GM19043 (cell line): ENCODE measurements at regions not wholly inside any gene's neighbourhood (a gene's known extent, or its start where the extent isn't known, plus 50 kb on each side); places are given as distances from the start of the nearest gene placed in this dataset.

Experiments
- ATAC-seq: cut with Tn5 transposase; IDR thresholded peaks from one replicate; pipeline ENCODE4 v1.9.1; 2021; ENCODE audit warnings: low read depth; ENCODE audit not compliant: unreplicated experiment

DNA sequence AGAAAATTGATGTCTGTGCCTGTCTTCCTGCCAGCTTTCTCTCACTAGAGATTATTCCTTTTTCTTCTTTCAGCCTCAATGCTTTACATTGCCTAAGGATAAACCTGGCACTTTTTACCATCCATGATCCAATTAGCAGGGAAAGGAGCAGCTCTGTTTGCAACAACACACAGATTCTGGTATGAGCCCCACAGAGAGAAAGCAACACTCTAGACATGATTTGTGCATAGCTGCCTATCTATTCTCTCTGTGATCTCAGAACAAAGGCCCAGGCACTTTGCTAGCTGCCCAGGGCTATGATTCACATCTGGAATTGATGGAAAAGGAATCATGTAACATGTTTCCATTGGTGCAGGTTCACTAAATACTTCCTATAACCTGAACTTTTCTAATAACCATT, 685.0 kb downstream of the ETS1 start:
- no peak for ATAC-seq

DNA sequence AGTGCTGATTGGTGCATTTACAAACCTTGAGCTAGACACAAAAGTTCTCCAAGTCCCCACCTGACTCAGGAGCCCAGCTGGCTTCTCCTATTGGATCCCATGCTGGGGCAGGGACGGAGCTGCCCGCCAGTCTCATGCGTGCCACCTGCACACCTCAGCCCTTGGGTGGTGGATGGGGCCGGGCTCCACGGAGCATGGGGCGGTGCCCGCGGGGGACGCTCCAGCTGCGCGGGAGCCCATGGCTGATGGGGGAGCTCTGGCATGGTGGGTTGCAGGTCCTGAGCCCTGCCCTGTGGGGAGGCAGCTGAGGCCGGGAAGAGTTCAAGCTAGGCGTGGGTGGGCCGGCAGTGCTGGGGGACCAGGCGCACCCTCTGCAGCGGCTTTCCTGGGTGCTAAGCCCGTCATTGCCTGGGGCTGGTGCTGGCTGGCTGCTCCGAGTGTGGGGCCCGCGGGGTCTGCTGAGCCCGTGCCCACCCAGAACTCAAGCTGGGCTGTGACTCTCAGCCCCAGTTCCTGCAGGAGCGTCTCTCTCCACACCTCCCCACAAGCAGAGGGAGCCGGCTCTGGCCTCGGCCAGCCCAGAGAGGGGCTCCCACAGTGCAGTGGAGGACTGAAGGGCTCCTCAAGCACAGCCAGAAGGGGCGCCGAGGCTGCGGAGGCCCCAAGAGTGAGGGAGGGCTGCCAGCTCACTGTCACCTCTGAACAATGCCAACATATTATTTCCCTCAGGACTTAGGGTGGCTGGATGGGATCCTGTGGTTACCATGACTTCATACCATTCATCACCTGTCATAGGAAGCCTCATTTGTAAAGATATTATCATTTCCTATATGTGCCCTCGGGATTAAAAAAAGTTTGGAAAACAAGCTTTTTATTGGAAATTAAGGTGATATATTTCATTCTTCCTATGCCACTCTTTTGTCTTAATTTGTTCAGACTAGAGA, 688.7 kb downstream of the ETS1 start:
- ATAC-seq, result no peak

DNA sequence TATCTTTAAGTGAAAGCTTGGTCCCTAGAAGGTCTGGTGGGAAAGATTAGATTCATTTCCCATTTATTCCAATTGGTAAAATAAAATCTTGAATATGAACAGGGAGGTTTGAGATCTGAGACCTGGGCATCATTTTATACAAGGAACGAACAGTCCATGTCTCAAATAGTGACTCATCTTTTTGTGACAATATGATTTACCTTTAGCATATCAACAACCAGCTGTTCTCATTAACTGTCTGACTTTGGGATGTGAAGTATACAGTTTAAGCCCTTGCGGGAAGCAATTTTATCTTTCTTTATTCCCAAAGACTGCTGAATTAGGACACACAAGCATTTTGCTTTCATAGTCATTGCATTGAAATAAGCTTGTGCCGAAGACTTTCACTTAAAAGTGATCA, 691.6 kb downstream of the ETS1 start:
- ATAC-seq, result no peak

GRCh38 chr11:127894316-127894715, 693.0 kb downstream of the ETS1 start:
- ATAC-seq, result no peak

DNA sequence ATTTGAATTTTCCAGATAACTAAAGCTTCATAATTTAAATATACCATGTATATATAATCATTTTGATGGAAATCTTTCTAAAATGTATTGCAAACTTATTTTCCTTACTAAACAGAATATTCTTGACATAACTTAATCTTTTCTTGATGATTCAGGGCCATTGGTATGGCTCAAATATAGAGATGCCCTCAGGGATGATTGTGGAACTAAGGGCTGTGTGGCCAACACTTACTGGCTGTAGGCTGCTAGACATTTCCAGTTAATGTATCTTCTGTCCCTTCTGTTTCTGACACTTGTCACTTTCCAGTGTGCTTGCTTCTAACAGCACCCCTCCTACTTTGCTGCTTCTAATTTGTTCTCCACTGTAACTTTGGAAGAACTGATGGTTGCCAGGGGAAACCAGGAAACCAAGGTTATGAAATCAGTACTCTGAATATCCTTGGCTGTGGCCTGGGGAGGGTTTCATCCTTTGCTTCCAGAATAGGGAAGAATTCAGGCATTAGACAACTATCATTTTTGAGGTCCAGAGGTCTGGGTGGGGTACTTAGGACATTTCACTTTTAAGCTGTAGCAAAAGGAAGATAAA, 697.2 kb downstream of the ETS1 start:
- ATAC-seq, result no peak

- ATAC-seq, result no peak
Measured at GRCh38 chr11:127888386-127888785, 699.0 kb downstream of the ETS1 start.

DNA sequence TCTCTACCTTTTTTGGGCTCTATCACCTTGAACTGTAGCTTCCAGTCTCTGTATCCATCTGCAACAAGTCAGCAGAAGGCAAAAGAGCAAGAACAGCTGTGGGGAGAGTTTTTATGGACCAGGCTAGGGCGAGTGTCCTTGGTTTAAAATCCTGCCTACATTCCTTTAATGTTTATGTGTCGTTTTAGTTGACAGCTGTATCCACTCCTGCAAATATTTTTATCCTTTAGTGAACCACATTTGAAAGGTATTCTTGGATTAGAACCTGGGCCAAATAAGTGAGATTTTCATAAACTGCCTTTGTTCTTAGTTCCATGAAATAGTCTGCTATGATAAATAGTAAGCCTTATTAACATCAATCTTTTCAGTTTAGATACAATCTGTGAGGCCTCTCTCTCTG, 712.2 kb downstream of the ETS1 start:
- ATAC-seq, result no peak

- ATAC-seq, result no peak
Measured at GRCh38 chr11:127873478-127873877, 713.9 kb downstream of the ETS1 start.

GRCh38 chr11:127866109-127866508, 721.2 kb downstream of the ETS1 start:
- ATAC-seq, result no peak

GRCh38 chr11:127864861-127865260, 722.5 kb downstream of the ETS1 start:
- no peak for ATAC-seq

- no peak for ATAC-seq
Measured at GRCh38 chr11:127862406-127862805, 725.0 kb downstream of the ETS1 start.

DNA sequence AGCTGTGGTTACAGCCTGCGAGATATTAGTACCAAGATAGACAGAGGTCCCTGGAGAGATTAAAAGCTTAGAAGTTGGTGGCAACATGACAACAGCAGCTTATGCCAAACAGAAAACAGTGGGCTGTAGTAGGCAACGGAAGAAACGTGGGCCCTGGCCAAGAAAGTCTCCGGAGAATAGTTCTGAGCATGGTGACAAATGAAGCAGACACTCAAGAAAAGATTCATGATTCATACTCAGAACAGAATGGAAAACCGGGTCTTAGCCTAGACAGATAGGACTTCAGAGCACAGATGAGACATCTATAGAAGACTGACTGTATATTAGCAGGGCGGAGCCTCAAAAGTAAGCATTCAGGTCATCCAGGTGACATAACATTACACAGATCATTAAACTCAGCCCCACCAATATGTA, 727.4 kb downstream of the ETS1 start:
- no peak for ATAC-seq

- ATAC-seq, result no peak
Measured at GRCh38 chr11:127844876-127845275, 742.5 kb downstream of the ETS1 start.

GRCh38 chr11:127843483-127844396, 743.6 kb downstream of the ETS1 start:
- peak; percentile 71 for ATAC-seq

- no peak for ATAC-seq
Measured at GRCh38 chr11:127825183-127825582, 762.2 kb downstream of the ETS1 start.

DNA sequence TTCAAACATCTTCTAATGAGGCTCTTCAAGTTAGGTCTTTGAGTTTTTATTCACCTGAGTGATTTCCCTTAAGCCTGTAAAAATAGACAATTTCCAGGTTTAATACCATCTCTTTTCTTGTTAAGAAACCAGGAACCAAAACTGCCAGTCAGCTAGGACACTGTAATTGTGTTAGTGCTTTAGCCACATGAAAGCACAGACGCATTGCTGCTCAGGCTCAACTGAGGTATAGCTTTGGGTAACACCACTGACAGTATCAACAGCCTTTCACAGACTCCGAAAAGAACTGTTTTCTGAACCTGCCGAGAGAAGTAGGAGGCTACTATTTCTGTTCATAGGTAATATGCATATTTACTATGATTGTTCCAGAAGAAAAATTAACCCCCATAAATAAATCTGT, 768.7 kb downstream of the ETS1 start:
- ATAC-seq, result no peak

DNA sequence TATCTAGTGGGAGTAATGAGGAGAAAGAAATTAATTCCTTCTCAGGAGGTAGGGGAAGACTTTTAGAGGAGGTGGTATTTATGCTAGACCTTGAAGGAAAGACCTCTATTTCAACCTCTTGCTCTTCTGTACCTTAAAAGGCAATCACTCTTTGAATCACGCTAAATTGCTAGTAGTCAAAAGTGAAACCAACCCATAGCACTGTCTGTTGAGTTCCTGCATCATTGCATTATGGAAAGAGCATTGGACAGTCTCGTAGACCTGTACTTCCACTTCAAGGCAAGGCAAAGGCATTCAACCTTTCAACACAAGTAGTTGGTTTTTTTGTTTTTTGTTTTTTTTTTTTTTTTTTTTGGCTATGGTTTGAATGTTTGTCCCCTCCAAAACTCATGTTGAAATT, 770.4 kb downstream of the ETS1 start:
- ATAC-seq, result no peak

DNA sequence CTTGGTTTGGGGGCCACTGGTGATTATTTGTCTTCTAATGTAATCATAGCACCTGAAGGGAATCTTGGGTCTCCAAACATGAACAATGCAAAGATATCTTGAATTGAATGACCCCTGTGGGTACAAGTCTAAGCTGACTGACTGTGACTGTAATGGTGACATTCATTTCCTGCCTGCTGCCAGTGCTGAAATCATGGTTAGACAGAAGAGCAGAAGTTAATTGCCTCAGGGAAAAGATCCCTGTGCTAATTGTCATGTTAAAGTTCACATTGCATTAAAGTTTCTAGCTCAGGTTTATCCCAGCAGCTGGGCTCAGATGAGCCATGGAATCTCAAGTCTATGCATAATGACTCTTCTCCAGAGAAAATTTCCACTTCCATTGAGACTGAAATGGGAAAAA, 772.0 kb downstream of the ETS1 start:
- no peak for ATAC-seq

- no peak for ATAC-seq
Measured at GRCh38 chr11:127806501-127806900, 780.9 kb downstream of the ETS1 start.

GRCh38 chr11:127805771-127806170, 781.6 kb downstream of the ETS1 start:
- no peak for ATAC-seq
